ENCODE measurements at regions not wholly inside any gene's neighbourhood (a gene's known extent, or its start where the extent isn't known, plus 50 kb on each side); places are given as distances from the start of the nearest gene placed in this dataset.

GRCh38 chr5:74476819-74477453, 163.6 kb downstream of the ENC1 start:
- H3K9ac ChIP-seq: no peak overlapping the region
- no peak overlapping the region for H3K27ac ChIP-seq
- no peaks in the 10 kb centered on the region for H3K36me3 Mint-ChIP-seq
- H3K27ac Mint-ChIP-seq: no peak overlapping the region
- H4K20me1 ChIP-seq (ENCODE audit: low read depth): no peaks in the 10 kb centered on the region
- H3K79me2 ChIP-seq (ENCODE audit: low read depth): no peaks in the 10 kb centered on the region
- H3K4me3 ChIP-seq: no peak overlapping the region
- peaks cover 23% of the 10 kb centered on the region for H3K4me1 Mint-ChIP-seq
- H3K9me3 ChIP-seq (ENCODE audit: low read depth): no peaks in the 10 kb centered on the region
- no peaks in the 10 kb centered on the region for H3K36me3 ChIP-seq
- no peak for TF ChIP-seq EZH2phosphoT487 (IDR thresholded peaks at IDR 0.05)
- no peak for TF ChIP-seq EZH2 (IDR thresholded peaks at IDR 0.05)
- no peak for TF ChIP-seq CTCF (IDR thresholded peaks at IDR 0.05)
- H3K4me2 ChIP-seq: no peak overlapping the region
- no peaks in the 10 kb centered on the region for H3K27me3 ChIP-seq
- H3K27me3 Mint-ChIP-seq (ENCODE audit: insufficient read depth, low read depth): peaks cover 6% of the 10 kb centered on the region
- H3K9me3 Mint-ChIP-seq: no peaks in the 10 kb centered on the region
- DNase-seq (ENCODE audit: low spot score): no peak
- H3K4me3 Mint-ChIP-seq: no peak overlapping the region
- H3K4me1 ChIP-seq: peaks cover under 1% of the 10 kb centered on the region
- no peaks in the 10 kb centered on the region for H3F3A ChIP-seq (ENCODE audit: low read depth)
- H2AFZ ChIP-seq (replicated peaks): no peak overlapping the region

- Histone ChIP-seq H3K4me2 (no peak overlapping the region), H3K27ac (no peak overlapping the region), H2AFZ (replicated peaks) (no peak overlapping the region), H3F3A (ENCODE audit: low read depth) (no peaks in the 10 kb centered on the region), H3K36me3 (no peaks in the 10 kb centered on the region), H3K27me3 (no peaks in the 10 kb centered on the region), H3K9ac (peak overlapping the region; percentile 20), H4K20me1 (ENCODE audit: low read depth) (no peaks in the 10 kb centered on the region), H3K4me1 (no peaks in the 10 kb centered on the region), H3K9me3 (ENCODE audit: low read depth) (no peaks in the 10 kb centered on the region), H3K4me3 (no peak overlapping the region), H3K79me2 (ENCODE audit: low read depth) (no peaks in the 10 kb centered on the region)
- peaks cover 6% of the 10 kb centered on the region for H3K27me3 Mint-ChIP-seq (ENCODE audit: insufficient read depth, low read depth)
- TF ChIP-seq EZH2phosphoT487 (IDR thresholded peaks at IDR 0.05) (no peak), CTCF (IDR thresholded peaks at IDR 0.05) (no peak), EZH2 (IDR thresholded peaks at IDR 0.05) (no peak)
- no peak overlapping the region for H3K27ac Mint-ChIP-seq
- H3K36me3 Mint-ChIP-seq: no peaks in the 10 kb centered on the region
- no peak for DNase-seq (ENCODE audit: low spot score)
- no peak overlapping the region for H3K4me3 Mint-ChIP-seq
- H3K4me1 Mint-ChIP-seq: peaks cover 21% of the 10 kb centered on the region
- no peaks in the 10 kb centered on the region for H3K9me3 Mint-ChIP-seq
These were observed 164.3 kb downstream of the ENC1 start for GRCh38 chr5:74476046-74476818.

- no peak overlapping the region for H3K4me3 Mint-ChIP-seq
- H3K27ac Mint-ChIP-seq: no peak overlapping the region
- H3K4me3 ChIP-seq: no peak overlapping the region
- no peaks in the 10 kb centered on the region for H3K9me3 Mint-ChIP-seq
- H3K9me3 ChIP-seq (ENCODE audit: low read depth): no peaks in the 10 kb centered on the region
- H3K4me1 Mint-ChIP-seq: peaks cover 16% of the 10 kb centered on the region
- DNase-seq (ENCODE audit: low spot score): no peak
- H3K36me3 ChIP-seq: no peaks in the 10 kb centered on the region
- no peaks in the 10 kb centered on the region for H3K79me2 ChIP-seq (ENCODE audit: low read depth)
- H2AFZ ChIP-seq (replicated peaks): no peak overlapping the region
- H3F3A ChIP-seq (ENCODE audit: low read depth): no peaks in the 10 kb centered on the region
- peaks cover 7% of the 10 kb centered on the region for H3K27me3 Mint-ChIP-seq (ENCODE audit: insufficient read depth, low read depth)
- H3K4me2 ChIP-seq: no peak overlapping the region
- no peaks in the 10 kb centered on the region for H3K36me3 Mint-ChIP-seq
- no peaks in the 10 kb centered on the region for H4K20me1 ChIP-seq (ENCODE audit: low read depth)
- no peak overlapping the region for H3K27ac ChIP-seq
- H3K9ac ChIP-seq: no peak overlapping the region
- no peaks in the 10 kb centered on the region for H3K27me3 ChIP-seq
- no peaks in the 10 kb centered on the region for H3K4me1 ChIP-seq
- no peak for TF ChIP-seq EZH2 (IDR thresholded peaks at IDR 0.05)
- TF ChIP-seq EZH2phosphoT487 (IDR thresholded peaks at IDR 0.05): no peak
- TF ChIP-seq CTCF (IDR thresholded peaks at IDR 0.05): no peak
These were observed 168.7 kb downstream of the ENC1 start for GRCh38 chr5:74471875-74472274.
